Naive thymus-derived CD4-positive, alpha-beta T cell (primary cell): ENCODE measurements at regions not wholly inside any gene's neighbourhood (a gene's known extent, or its start where the extent isn't known, plus 50 kb on each side); places are given as distances from the start of the nearest gene placed in this dataset.

Source experiments
- ATAC-seq: fragments of 150-1000 bp; cut with Tn5 transposase; 2 replicates; pipeline ENCODE4 v1.10.0; 2021; ENCODE audit warnings: mild to moderate bottlenecking, moderate library complexity
- CTCF ChIA-PET: fragments of 350-600 bp; sonication (Branson Sonifier 250); formaldehyde crosslinking; loops from one replicate; lab custom pipeline; 2021; ENCODE audit warnings: antibody characterized with exemption; lab: Charles Lee
- POLR2A ChIA-PET: fragments of 350-600 bp; sonication (Branson Sonifier 250); formaldehyde crosslinking; loops from one replicate; lab custom pipeline; 2021; ENCODE audit warnings: antibody characterized with exemption, inconsistent platforms; lab: Charles Lee
- DNase-seq, 9 donors: peaks; one replicate each; pipeline versions ENCODE4 v3.0.0 to v3.0.0-alpha.2; 2020 to 2022; ENCODE audit warnings: mixed read lengths in 1 of 9
- H3K27ac ChIP-seq: one replicate; pipeline ENCODE4 v1.7.0; 2013; ENCODE audit warnings: mild to moderate bottlenecking, low read depth, low read length, moderate library complexity
- H3K27me3 ChIP-seq, 2 donors: one replicate each; pipeline ENCODE4 v1.7.0; 2013; ENCODE audit warnings: low read length in 2 of 2, mild to moderate bottlenecking in 2 of 2, moderate library complexity in 2 of 2; ENCODE audit not compliant: control insufficient read depth in 2 of 2, insufficient read depth in 2 of 2
- H3K36me3 ChIP-seq, 3 experiments: 1 replicate in 2 of 3; 2 replicates in 1 of 3; pipeline ENCODE4 v1.7.0; 2013; ENCODE audit warnings: low read length in 3 of 3, mild to moderate bottlenecking in 3 of 3, moderate library complexity in 1 of 3; ENCODE audit not compliant: insufficient read depth in 3 of 3, control insufficient read depth in 2 of 3
- H3K4me1 ChIP-seq, 2 donors: one replicate each; pipeline ENCODE4 v1.7.0; 2013; ENCODE audit warnings: low read length in 2 of 2, mild to moderate bottlenecking in 2 of 2, moderate library complexity in 1 of 2; ENCODE audit not compliant: control insufficient read depth in 2 of 2, insufficient read depth in 2 of 2
- H3K4me3 ChIP-seq: 2 replicates; pipeline ENCODE4 v1.7.0; 2013; ENCODE audit warnings: mild to moderate bottlenecking, low read length
- H3K9me3 ChIP-seq, 3 experiments: 1 replicate in 2 of 3; 2 replicates in 1 of 3; pipeline ENCODE4 v1.7.0; 2013; ENCODE audit warnings: low read length in 3 of 3; ENCODE audit not compliant: control insufficient read depth in 2 of 3
- H3K27ac Mint-ChIP-seq, 9 donors: one replicate each; pipeline ENCODE4 v1.8.0; 2020 to 2022; ENCODE audit warnings: mixed read lengths in 9 of 9, mild to moderate bottlenecking in 8 of 9, moderate library complexity in 5 of 9, inconsistent platforms in 2 of 9
- H3K27me3 Mint-ChIP-seq, 5 donors: one replicate each; pipeline ENCODE4 v1.8.0; 2021 to 2022; ENCODE audit warnings: mixed read lengths in 5 of 5, mild to moderate bottlenecking in 1 of 5
- H3K36me3 Mint-ChIP-seq, 5 donors: one replicate each; pipeline ENCODE4 v1.8.0; 2020 to 2022; ENCODE audit warnings: mixed read lengths in 5 of 5, mild to moderate bottlenecking in 3 of 5, inconsistent platforms in 1 of 5
- H3K4me1 Mint-ChIP-seq, 7 donors: one replicate each; pipeline ENCODE4 v1.8.0; 2020 to 2022; ENCODE audit warnings: mixed read lengths in 7 of 7, mild to moderate bottlenecking in 3 of 7, inconsistent platforms in 1 of 7
- H3K4me3 Mint-ChIP-seq, 10 donors: one replicate each; pipeline ENCODE4 v1.8.0; 2020 to 2022; ENCODE audit warnings: mild to moderate bottlenecking in 10 of 10, mixed read lengths in 10 of 10, moderate library complexity in 6 of 10, inconsistent platforms in 2 of 10
- H3K9me3 Mint-ChIP-seq, 11 donors: one replicate each; pipeline ENCODE4 v1.8.0; 2020 to 2022; ENCODE audit warnings: mixed read lengths in 11 of 11, mild to moderate bottlenecking in 4 of 11, inconsistent platforms in 1 of 11, moderate library complexity in 1 of 11
- intact Hi-C, 2 donors: fragments of 100-400 bp; cut with micrococcal nuclease; formaldehyde crosslinking; loops; one replicate each; pipeline ENCODE4 v1.15.1; 2023

DNA sequence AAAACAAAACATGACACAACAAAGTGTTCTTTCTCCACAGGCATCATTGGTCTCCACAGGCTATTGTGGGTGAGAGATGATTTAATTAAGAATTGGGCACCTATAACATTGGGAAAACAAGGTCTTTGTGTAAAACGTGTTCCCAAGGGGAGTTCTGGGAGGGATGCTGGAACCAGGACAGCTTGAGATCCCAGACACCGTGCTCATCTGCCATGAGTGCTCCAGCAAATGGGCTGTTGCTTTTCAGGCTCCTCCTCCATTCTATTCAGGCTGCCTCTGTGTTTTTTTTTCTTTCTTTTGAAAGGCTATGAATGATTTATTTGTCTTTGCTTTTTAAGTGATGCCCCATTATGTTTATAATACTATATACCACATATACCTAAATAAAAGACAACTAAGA is 122.4 kb downstream of the DACT1 start:
- H3K27ac ChIP-seq, result no peak overlapping the region
- H3K4me1 Mint-ChIP-seq, result peaks cover 0 to 4% (median 0%) of the 10 kb centered on the region in 7 donors
- POLR2A ChIA-PET, result no interaction called here
- H3K36me3 ChIP-seq, result no peaks in the 10 kb centered on the region
- no peaks in the 10 kb centered on the region for H3K27me3 ChIP-seq
- no peak overlapping the region for H3K27ac Mint-ChIP-seq
- DNase-seq, result no peak
- H3K9me3 Mint-ChIP-seq, result no peaks in the 10 kb centered on the region
- H3K9me3 ChIP-seq, result no peaks in the 10 kb centered on the region
- no peaks in the 10 kb centered on the region for H3K36me3 Mint-ChIP-seq
- H3K4me1 ChIP-seq, result no peaks in the 10 kb centered on the region
- intact Hi-C loops, result no loop called here
- H3K4me3 ChIP-seq, result no peak overlapping the region
- ATAC-seq, result no peak
- no peak overlapping the region for H3K4me3 Mint-ChIP-seq
- CTCF ChIA-PET, result no interaction called here
- H3K27me3 Mint-ChIP-seq, result no peaks in the 10 kb centered on the region

DNA sequence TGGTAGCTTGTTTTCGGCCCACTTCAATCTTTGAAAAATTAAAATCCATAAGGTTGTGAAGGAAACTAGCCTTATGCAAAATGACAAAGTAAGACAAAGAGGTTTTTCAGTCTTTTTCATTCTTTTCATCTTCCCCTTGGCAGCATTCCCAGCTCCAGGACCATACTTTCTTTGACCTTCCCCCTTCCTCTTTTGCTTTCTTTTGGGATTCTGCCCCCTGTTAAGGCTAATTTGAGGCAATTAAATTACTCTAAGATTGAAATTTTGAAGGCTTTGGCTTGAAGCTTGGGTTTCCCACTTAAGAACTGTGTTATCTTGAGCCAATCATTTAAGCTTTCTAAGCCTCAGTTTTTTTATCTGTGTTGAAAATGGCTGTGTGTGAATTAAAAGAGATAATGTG is 124.9 kb downstream of the DACT1 start:
- CTCF ChIA-PET, result no interaction called here
- POLR2A ChIA-PET, result no interaction called here
- H3K27ac Mint-ChIP-seq, result no peak overlapping the region

GRCh38 chr14:58763210-58763609 is 125.4 kb downstream of the DACT1 start:
- Mint-ChIP-seq H3K27ac (no peak overlapping the region), H3K36me3 (no peaks in the 10 kb centered on the region), H3K4me3 (no peak overlapping the region), H3K9me3 (no peaks in the 10 kb centered on the region), H3K4me1 (peaks cover 0 to 1% (median 0%) of the 10 kb centered on the region in 7 donors), H3K27me3 (no peaks in the 10 kb centered on the region)
- CTCF ChIA-PET, result no interaction called here
- Histone ChIP-seq H3K27ac (no peak overlapping the region), H3K36me3 (no peaks in the 10 kb centered on the region), H3K9me3 (no peaks in the 10 kb centered on the region), H3K4me3 (no peak overlapping the region), H3K27me3 (no peaks in the 10 kb centered on the region), H3K4me1 (no peaks in the 10 kb centered on the region)
- no peak for DNase-seq
- no peak for ATAC-seq
- intact Hi-C loops, result no loop called here
- POLR2A ChIA-PET, result no interaction called here

More for the DNA sequence above, 124.9 kb downstream of the DACT1 start:
- Histone ChIP-seq H3K36me3 (no peaks in the 10 kb centered on the region), H3K9me3 (no peaks in the 10 kb centered on the region), H3K27ac (no peak overlapping the region), H3K27me3 (no peaks in the 10 kb centered on the region), H3K4me1 (no peaks in the 10 kb centered on the region), H3K4me3 (no peak overlapping the region)
- H3K27me3 Mint-ChIP-seq, result no peaks in the 10 kb centered on the region
- H3K36me3 Mint-ChIP-seq, result no peaks in the 10 kb centered on the region
- no peak for DNase-seq
- no peak overlapping the region for H3K4me3 Mint-ChIP-seq
- peaks cover 0 to 1% (median 0%) of the 10 kb centered on the region in 7 donors for H3K4me1 Mint-ChIP-seq
- H3K9me3 Mint-ChIP-seq, result no peaks in the 10 kb centered on the region
- intact Hi-C loops, result no loop called here
- ATAC-seq, result no peak

DNA sequence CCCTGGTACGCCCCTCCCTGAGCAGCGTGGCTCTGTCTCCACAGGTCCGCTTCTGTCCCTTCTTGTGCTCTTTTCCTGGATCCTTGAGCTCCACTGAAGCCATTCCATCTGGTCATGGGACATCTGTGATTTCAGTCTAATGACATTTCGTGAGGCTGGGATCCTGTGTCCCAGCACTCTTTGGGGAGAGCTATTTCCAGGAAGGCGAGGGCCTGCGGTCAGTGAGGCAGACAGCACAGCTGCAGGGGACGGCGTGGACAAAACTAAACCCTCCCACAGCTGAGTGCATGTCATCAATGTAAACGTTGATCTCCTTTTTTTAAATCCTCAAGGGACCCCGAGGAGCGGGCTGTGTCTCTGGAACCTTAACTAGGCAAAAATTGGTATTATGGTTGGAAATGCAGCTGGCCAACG is 127.7 kb downstream of the DACT1 start:
- no peaks in the 10 kb centered on the region for H3K9me3 Mint-ChIP-seq
- Histone ChIP-seq H3K4me3 (no peak overlapping the region), H3K4me1 (no peaks in the 10 kb centered on the region), H3K9me3 (no peaks in the 10 kb centered on the region), H3K27ac (no peak overlapping the region), H3K36me3 (no peaks in the 10 kb centered on the region), H3K27me3 (no peaks in the 10 kb centered on the region)
- ChIA-PET CTCF (interaction anchor here (0.7 kb wide), 1 partner anchor 1785 kb away, joined by 3 read pairs; no protein-coding TSS in a partner anchor), POLR2A (no interaction called here)
- H3K4me3 Mint-ChIP-seq, result no peak overlapping the region
- no peaks in the 10 kb centered on the region for H3K36me3 Mint-ChIP-seq
- H3K4me1 Mint-ChIP-seq, result peaks cover 0 to 1% (median 0%) of the 10 kb centered on the region in 7 donors
- DNase-seq (no peak), ATAC-seq (no peak)
- no peak overlapping the region for H3K27ac Mint-ChIP-seq
- H3K27me3 Mint-ChIP-seq, result no peaks in the 10 kb centered on the region
- intact Hi-C loops, result no loop called here

DNA sequence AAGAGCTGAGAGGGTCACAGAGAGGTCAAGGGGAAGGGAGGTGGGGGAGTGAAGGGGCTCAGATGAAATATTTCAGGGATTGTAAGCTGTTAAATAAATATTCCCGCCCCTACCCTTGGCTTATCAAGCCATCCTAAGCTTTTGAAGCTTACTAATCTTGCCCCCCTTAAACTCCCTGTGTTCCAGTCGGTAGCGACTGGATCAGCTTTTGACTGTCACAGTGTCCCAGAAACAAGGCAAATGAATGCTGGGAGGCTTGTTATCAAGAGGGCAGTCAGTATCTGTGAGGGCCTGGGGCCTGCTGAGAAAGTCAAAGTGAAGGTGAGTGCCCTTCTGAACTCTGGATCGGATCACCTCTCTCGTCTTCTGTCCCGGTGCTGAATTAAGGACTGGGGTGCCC is 128.1 kb downstream of the DACT1 start:
- H3K36me3 Mint-ChIP-seq, result no peaks in the 10 kb centered on the region
- no peak overlapping the region for H3K4me3 Mint-ChIP-seq
- no peaks in the 10 kb centered on the region for H3K4me1 ChIP-seq
- intact Hi-C loops, result no loop called here
- no peaks in the 10 kb centered on the region for H3K27me3 Mint-ChIP-seq
- H3K27me3 ChIP-seq, result no peaks in the 10 kb centered on the region
- no peak for DNase-seq
- no peak overlapping the region for H3K27ac ChIP-seq
- no peaks in the 10 kb centered on the region for H3K36me3 ChIP-seq
- CTCF ChIA-PET, result interaction anchor here (0.7 kb wide), 1 partner anchor 1786 kb away, joined by 3 read pairs; no protein-coding TSS in a partner anchor
- H3K27ac Mint-ChIP-seq, result no peak overlapping the region
- H3K4me3 ChIP-seq, result no peak overlapping the region
- H3K9me3 ChIP-seq, result no peaks in the 10 kb centered on the region
- no peaks in the 10 kb centered on the region for H3K9me3 Mint-ChIP-seq
- peaks cover 0 to 1% (median 0%) of the 10 kb centered on the region in 7 donors for H3K4me1 Mint-ChIP-seq
- POLR2A ChIA-PET, result no interaction called here
- no peak for ATAC-seq

DNA sequence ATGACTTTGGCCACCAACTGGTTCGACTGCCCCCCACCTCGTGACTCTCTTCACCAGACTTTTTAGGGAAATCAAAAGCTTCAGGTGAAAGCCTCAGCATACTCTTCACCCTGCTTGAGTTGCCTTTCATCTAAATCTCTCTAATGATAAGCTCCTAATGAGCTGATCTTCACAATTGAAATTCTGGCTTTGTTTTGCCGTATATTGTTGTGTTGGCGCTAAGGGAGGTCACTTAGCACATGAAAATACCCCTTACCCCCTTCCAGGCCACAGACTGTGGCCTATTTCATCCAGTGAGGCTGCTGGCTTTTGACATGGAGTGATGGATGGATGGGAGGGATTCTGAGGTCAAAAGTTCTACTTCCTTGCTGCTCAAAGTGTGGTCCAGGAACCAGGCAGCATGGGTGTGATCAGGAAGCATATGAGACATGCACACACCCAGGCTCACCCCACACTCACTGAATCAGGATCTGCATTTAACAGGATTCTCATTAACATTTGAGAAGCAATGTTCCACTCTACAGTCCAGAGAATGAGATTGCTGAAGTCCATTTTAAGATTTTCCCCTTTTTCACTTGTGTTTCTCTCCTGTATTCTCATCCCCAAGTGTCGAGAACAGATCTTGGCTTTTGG is 131.4 kb downstream of the DACT1 start:
- DNase-seq, result no peak
- no peaks in the 10 kb centered on the region for H3K9me3 ChIP-seq
- H3K27ac ChIP-seq, result no peak overlapping the region
- no peaks in the 10 kb centered on the region for H3K36me3 ChIP-seq
- no peak for ATAC-seq
- Mint-ChIP-seq H3K36me3 (no peaks in the 10 kb centered on the region), H3K27me3 (peaks cover 0 to under 1% (median 0%) of the 10 kb centered on the region in 5 donors), H3K27ac (no peak overlapping the region), H3K4me3 (no peak overlapping the region), H3K9me3 (no peaks in the 10 kb centered on the region), H3K4me1 (peaks cover 0 to 2% (median 0%) of the 10 kb centered on the region in 7 donors)
- ChIA-PET CTCF (no interaction called here), POLR2A (no interaction called here)
- H3K27me3 ChIP-seq, result no peaks in the 10 kb centered on the region
- intact Hi-C loops, result no loop called here
- H3K4me1 ChIP-seq, result no peaks in the 10 kb centered on the region
- no peak overlapping the region for H3K4me3 ChIP-seq

DNA sequence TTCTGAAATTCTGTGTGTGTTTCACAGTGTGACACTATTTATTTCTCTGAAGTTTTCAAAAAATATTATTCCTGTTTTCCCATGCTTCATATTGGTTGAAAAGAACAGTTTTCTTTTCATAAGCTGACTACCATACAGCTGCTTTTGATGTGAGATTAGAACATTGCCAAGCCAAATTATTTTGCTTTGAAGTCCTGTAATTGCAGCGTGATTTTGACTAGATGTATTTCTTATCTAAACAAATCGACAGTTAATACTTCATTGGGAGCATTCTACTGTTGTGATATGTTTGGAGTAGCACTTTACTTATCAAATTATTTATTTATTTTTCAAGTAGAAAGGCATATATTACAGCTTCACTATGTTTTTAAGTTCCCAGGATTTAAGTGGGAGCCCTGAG is 132.0 kb downstream of the DACT1 start:
- no peaks in the 10 kb centered on the region for H3K4me1 ChIP-seq
- H3K4me3 ChIP-seq, result no peak overlapping the region
- DNase-seq (no peak), ATAC-seq (no peak)
- Mint-ChIP-seq H3K4me1 (peaks cover 0 to 2% (median 0%) of the 10 kb centered on the region in 7 donors), H3K4me3 (no peak overlapping the region), H3K9me3 (peaks cover 0 to 1% (median 0%) of the 10 kb centered on the region in 11 donors), H3K27ac (no peak overlapping the region), H3K27me3 (peaks cover 0 to 3% (median 0%) of the 10 kb centered on the region in 5 donors), H3K36me3 (no peaks in the 10 kb centered on the region)
- CTCF ChIA-PET, result no interaction called here
- no peaks in the 10 kb centered on the region for H3K36me3 ChIP-seq
- H3K27me3 ChIP-seq, result no peaks in the 10 kb centered on the region
- intact Hi-C loops, result no loop called here
- POLR2A ChIA-PET, result no interaction called here
- H3K27ac ChIP-seq, result no peak overlapping the region
- H3K9me3 ChIP-seq, result no peaks in the 10 kb centered on the region
